ENCODE measurements at regions not wholly inside any gene's neighbourhood (a gene's known extent, or its start where the extent isn't known, plus 50 kb on each side); places are given as distances from the start of the nearest gene placed in this dataset.

GRCh38 chr19:29328586-29328985 is 115.6 kb upstream of the UQCRFS1 start:
- TF ChIP-seq CTCF (IDR thresholded peaks at IDR 0.05 in 2 of 3, conservative IDR thresholded peaks at IDR 0.05 in 1 of 3; ENCODE audit: borderline replicate concordance in 1 of 3, insufficient read depth in 1 of 3, low read depth in 2 of 3, low read length in 2 of 3) (no peak), REST (IDR thresholded peaks at IDR 0.05; ENCODE audit: low read depth) (no peak), JUND (IDR thresholded peaks at IDR 0.05) (no peak), CEBPB (IDR thresholded peaks at IDR 0.05; ENCODE audit: low read depth) (no peak), POLR2A (IDR thresholded peaks at IDR 0.05; ENCODE audit: borderline replicate concordance, extremely low read depth, insufficient read depth, insufficient read length) (no peak), YY1 (IDR thresholded peaks at IDR 0.05; ENCODE audit: extremely low read depth, insufficient replicate concordance, low read depth, low read length) (no peak), CBX3 (IDR thresholded peaks at IDR 0.05; ENCODE audit: low read depth) (no peak), EZH2 (IDR thresholded peaks at IDR 0.05) (no peak), ATF3 (IDR thresholded peaks at IDR 0.05) (no peak), POLR2AphosphoS5 (IDR thresholded peaks at IDR 0.05; ENCODE audit: low read depth, low read length) (no peak)
